GM12878 (cell line): ENCODE measurements at regions not wholly inside any gene's neighbourhood (a gene's known extent, or its start where the extent isn't known, plus 50 kb on each side); places are given as distances from the start of the nearest gene placed in this dataset.

Experiments
- ATAC-seq: fragments of 200-7000 bp; cut with Tn5 transposase; 3 replicates; pipeline ENCODE4 v1.9.1; 2020; ENCODE audit warnings: mild to moderate bottlenecking, moderate library complexity
- BruUV-seq: library from RNA; stranded (reverse); fragments of 400-500 nt; replicated peaks from 2 replicates; lab custom pipeline; 2021; lab: Mats Ljungman, UMichigan
- CTCF ChIA-PET: fragments of 300-600 bp; sonication (Branson Sonifier 250); formaldehyde crosslinking; extraction: SDS; loops from one replicate; lab custom pipeline; 2021; ENCODE audit warnings: inconsistent platforms; lab: Yijun Ruan, JAX
- POLR2A ChIA-PET: fragments of 350-600 bp; formaldehyde crosslinking; extraction: SDS; loops from one replicate; lab custom pipeline; 2021; ENCODE audit warnings: inconsistent platforms; lab: Charles Lee
- RAD21 ChIA-PET: fragments of 300-600 bp; sonication (Branson Sonifier 250); formaldehyde crosslinking; loops from one replicate; lab custom pipeline; 2023; ENCODE audit warnings: antibody characterized with exemption; ENCODE audit not compliant: unreplicated experiment; lab: Charles Lee
- SMC1A ChIA-PET: fragments of 300-600 bp; sonication (Branson Sonifier 250); formaldehyde crosslinking; loops from one replicate; lab custom pipeline; 2023; ENCODE audit not compliant: unreplicated experiment, uncharacterized antibody; lab: Charles Lee
- DNase-seq: peaks from one replicate; pipeline ENCODE4 v3.0.0-alpha.2; 2011; ENCODE audit warnings: low read depth, low spot score
- FAIRE-seq: peaks from 3 replicates; lab custom pipeline; 2011; peaks lifted over from hg19 to GRCh38; lab: Jason Lieb, UNC
- H2AFZ ChIP-seq: 2 replicates; pipeline ENCODE4 v1.6.0; 2011; ENCODE audit warnings: low read depth, low read length, control low read depth; ENCODE audit not compliant: control insufficient read depth
- H3K27ac ChIP-seq: 2 replicates; pipeline ENCODE4 v1.5.1; 2011; ENCODE audit warnings: control low read depth; ENCODE audit not compliant: control insufficient read depth, insufficient read depth
- H3K27me3 ChIP-seq, 2 experiments: replicated peaks in 1 of 2; 2 replicates each; pipeline versions ENCODE4 v1.6.0 to v1.6.1; 2011; ENCODE audit warnings: low read length in 1 of 2; ENCODE audit not compliant: control insufficient read depth in 2 of 2, insufficient read depth in 2 of 2
- H3K36me3 ChIP-seq, 2 experiments: 2 replicates each; pipeline ENCODE4 v1.5.1; 2011; ENCODE audit warnings: low read length in 1 of 2; ENCODE audit not compliant: control insufficient read depth in 2 of 2, insufficient read depth in 2 of 2
- H3K4me1 ChIP-seq: 2 replicates; pipeline ENCODE4 v1.6.1; 2011; ENCODE audit warnings: mild to moderate bottlenecking, low read length, moderate library complexity, mixed read lengths; ENCODE audit not compliant: control insufficient read depth, insufficient read depth
- H3K4me2 ChIP-seq: 2 replicates; pipeline ENCODE4 v1.6.0; 2011; ENCODE audit warnings: control low read depth; ENCODE audit not compliant: control insufficient read depth, insufficient read depth
- H3K4me3 ChIP-seq: fragments of 200-600 bp; sonication (generic); 2 replicates; pipeline ENCODE4 v1.5.1; 2016
- H3K79me2 ChIP-seq: 2 replicates; pipeline ENCODE4 v1.6.0; 2011; ENCODE audit warnings: low read length; ENCODE audit not compliant: control insufficient read depth, insufficient read depth
- H3K9ac ChIP-seq: 2 replicates; pipeline ENCODE4 v1.8.0; 2011; ENCODE audit warnings: low read length, control low read depth, mixed read lengths; ENCODE audit not compliant: control insufficient read depth, insufficient read depth
- H3K9me3 ChIP-seq: replicated peaks from 3 replicates; pipeline ENCODE4 v1.5.1; 2011; ENCODE audit warnings: mild to moderate bottlenecking, low read length; ENCODE audit not compliant: control insufficient read depth, insufficient read depth
- H4K20me1 ChIP-seq: 2 replicates; pipeline ENCODE4 v1.6.0; 2011; ENCODE audit not compliant: control insufficient read depth, insufficient read depth
- ATF7 ChIP-seq: fragments of 450-650 bp; IDR thresholded peaks from 2 replicates; pipeline ENCODE4 v1.6.1; 2016; ENCODE audit warnings: low read depth, mild to moderate bottlenecking
- BCL3 ChIP-seq: IDR thresholded peaks from 2 replicates; pipeline ENCODE4 v1.6.1; 2011; ENCODE audit warnings: borderline replicate concordance, low read depth, mild to moderate bottlenecking, moderate library complexity, low read length; ENCODE audit not compliant: insufficient read depth, poor library complexity, severe bottlenecking
- CEBPB ChIP-seq, 2 experiments: fragments of 150-350 bp in 1 of 2; IDR thresholded peaks; 2 replicates each; pipeline ENCODE4 v1.6.1; 2012 to 2014; ENCODE audit warnings: low read depth in 2 of 2, low read length in 2 of 2, borderline replicate concordance in 1 of 2, inconsistent platforms in 1 of 2
- HDGF ChIP-seq: fragments of 450-650 bp; IDR thresholded peaks from 2 replicates; pipeline ENCODE4 v1.6.1; 2016; ENCODE audit warnings: antibody characterized with exemption
- JUND ChIP-seq: IDR thresholded peaks from 2 replicates; pipeline ENCODE4 v1.6.1; 2012; ENCODE audit warnings: low read depth, mild to moderate bottlenecking, low read length, improper control_type of control experiment, moderate library complexity
- LARP7 ChIP-seq: fragments of 450-650 bp; IDR thresholded peaks from 2 replicates; pipeline ENCODE4 v1.6.1; 2017; ENCODE audit warnings: mild to moderate bottlenecking
- MYC ChIP-seq: IDR thresholded peaks from 2 replicates; pipeline ENCODE4 v1.6.1; 2011; ENCODE audit warnings: mild to moderate bottlenecking, low read length, moderate library complexity, inconsistent platforms; ENCODE audit not compliant: insufficient read depth, insufficient replicate concordance, insufficient read length, severe bottlenecking
- POLR2AphosphoS2 ChIP-seq: IDR thresholded peaks from 2 replicates; pipeline ENCODE4 v1.6.1; 2011; ENCODE audit warnings: low read depth, mild to moderate bottlenecking, low read length, improper control_type of control experiment, moderate library complexity
- RAD51 ChIP-seq: fragments of 450-650 bp; IDR thresholded peaks from 2 replicates; pipeline ENCODE4 v1.6.1; 2016; ENCODE audit warnings: moderate library complexity, mild to moderate bottlenecking, inconsistent platforms
- SMC3 ChIP-seq: IDR thresholded peaks from 2 replicates; pipeline ENCODE4 v1.6.1; 2011; ENCODE audit warnings: low read length, improper control_type of control experiment, borderline replicate concordance
- SREBF2 ChIP-seq: IDR thresholded peaks from 2 replicates; pipeline ENCODE4 v1.6.1; 2012; ENCODE audit warnings: mild to moderate bottlenecking, low read length
- SRF ChIP-seq, 2 experiments: IDR thresholded peaks; 2 replicates each; pipeline ENCODE4 v1.6.1; 2011; ENCODE audit warnings: low read depth in 2 of 2, low read length in 2 of 2, mild to moderate bottlenecking in 1 of 2, moderate library complexity in 1 of 2
- WGBS: methylation state at CpG from one replicate; pipeline ENCODE4 v1.1.6; 2016; ENCODE audit warnings: low lambda C conversion rate; ENCODE audit not compliant: insufficient replicate concordance, insufficient coverage; ENCODE audit errors: missing lambda C conversion rate; 5-methylcytosine and 5-hydroxymethylcytosine counted together
- in situ Hi-C: fragments of 300-500 bp; cut with MboI; formaldehyde crosslinking; loops from 9 replicates; pipeline ENCODE4 v1.14.3; 2018; ENCODE audit warnings: mixed read lengths
- intact Hi-C: fragments of 100-400 bp; cut with micrococcal nuclease; formaldehyde crosslinking; loops from one replicate; pipeline ENCODE4 v1.14.2; 2022; ENCODE audit not compliant: unreplicated experiment
- TF ChIP-seq, protein P1 (sequence below): fragments of 450-650 bp; IDR thresholded peaks from 2 replicates; pipeline ENCODE4 v1.6.1; 2016; ENCODE audit warnings: mild to moderate bottlenecking
- TF ChIP-seq, protein P2 (sequence below): fragments of 450-650 bp; IDR thresholded peaks from 2 replicates; pipeline ENCODE4 v1.6.1; 2017; ENCODE audit warnings: mild to moderate bottlenecking, moderate library complexity

GRCh38 chr9:115553060-115553773 lies 435.3 kb upstream of the TNC start:
- TF ChIP-seq ATF7 (no peak), SREBF2 (no peak), SMC3 (no peak), JUND (no peak), BCL3 (no peak), CEBPB (IDR thresholded peaks at IDR 0.05; ENCODE audit: borderline replicate concordance in 1 of 2, low read depth in 2 of 2, low read length in 2 of 2) (no peak), SRF (IDR thresholded peaks at IDR 0.05; ENCODE audit: low read depth in 2 of 2, low read length in 2 of 2) (no peak), LARP7 (no peak), POLR2AphosphoS2 (no peak), RAD51 (no peak), HDGF (no peak), MYC (no peak)
- TF ChIP-seq, protein P1, sequence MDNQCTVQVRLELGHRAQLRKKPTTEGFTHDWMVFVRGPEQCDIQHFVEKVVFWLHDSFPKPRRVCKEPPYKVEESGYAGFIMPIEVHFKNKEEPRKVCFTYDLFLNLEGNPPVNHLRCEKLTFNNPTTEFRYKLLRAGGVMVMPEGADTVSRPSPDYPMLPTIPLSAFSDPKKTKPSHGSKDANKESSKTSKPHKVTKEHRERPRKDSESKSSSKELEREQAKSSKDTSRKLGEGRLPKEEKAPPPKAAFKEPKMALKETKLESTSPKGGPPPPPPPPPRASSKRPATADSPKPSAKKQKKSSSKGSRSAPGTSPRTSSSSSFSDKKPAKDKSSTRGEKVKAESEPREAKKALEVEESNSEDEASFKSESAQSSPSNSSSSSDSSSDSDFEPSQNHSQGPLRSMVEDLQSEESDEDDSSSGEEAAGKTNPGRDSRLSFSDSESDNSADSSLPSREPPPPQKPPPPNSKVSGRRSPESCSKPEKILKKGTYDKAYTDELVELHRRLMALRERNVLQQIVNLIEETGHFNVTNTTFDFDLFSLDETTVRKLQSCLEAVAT: no peak
- TF ChIP-seq, protein P2, sequence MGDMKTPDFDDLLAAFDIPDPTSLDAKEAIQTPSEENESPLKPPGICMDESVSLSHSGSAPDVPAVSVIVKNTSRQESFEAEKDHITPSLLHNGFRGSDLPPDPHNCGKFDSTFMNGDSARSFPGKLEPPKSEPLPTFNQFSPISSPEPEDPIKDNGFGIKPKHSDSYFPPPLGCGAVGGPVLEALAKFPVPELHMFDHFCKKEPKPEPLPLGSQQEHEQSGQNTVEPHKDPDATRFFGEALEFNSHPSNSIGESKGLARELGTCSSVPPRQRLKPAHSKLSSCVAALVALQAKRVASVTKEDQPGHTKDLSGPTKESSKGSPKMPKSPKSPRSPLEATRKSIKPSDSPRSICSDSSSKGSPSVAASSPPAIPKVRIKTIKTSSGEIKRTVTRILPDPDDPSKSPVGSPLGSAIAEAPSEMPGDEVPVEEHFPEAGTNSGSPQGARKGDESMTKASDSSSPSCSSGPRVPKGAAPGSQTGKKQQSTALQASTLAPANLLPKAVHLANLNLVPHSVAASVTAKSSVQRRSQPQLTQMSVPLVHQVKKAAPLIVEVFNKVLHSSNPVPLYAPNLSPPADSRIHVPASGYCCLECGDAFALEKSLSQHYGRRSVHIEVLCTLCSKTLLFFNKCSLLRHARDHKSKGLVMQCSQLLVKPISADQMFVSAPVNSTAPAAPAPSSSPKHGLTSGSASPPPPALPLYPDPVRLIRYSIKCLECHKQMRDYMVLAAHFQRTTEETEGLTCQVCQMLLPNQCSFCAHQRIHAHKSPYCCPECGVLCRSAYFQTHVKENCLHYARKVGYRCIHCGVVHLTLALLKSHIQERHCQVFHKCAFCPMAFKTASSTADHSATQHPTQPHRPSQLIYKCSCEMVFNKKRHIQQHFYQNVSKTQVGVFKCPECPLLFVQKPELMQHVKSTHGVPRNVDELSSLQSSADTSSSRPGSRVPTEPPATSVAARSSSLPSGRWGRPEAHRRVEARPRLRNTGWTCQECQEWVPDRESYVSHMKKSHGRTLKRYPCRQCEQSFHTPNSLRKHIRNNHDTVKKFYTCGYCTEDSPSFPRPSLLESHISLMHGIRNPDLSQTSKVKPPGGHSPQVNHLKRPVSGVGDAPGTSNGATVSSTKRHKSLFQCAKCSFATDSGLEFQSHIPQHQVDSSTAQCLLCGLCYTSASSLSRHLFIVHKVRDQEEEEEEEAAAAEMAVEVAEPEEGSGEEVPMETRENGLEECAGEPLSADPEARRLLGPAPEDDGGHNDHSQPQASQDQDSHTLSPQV: no peak
- H4K20me1 ChIP-seq: no peaks in the 10 kb centered on the region
- ChIA-PET SMC1A (no interaction called here), CTCF (no interaction called here), RAD21 (no interaction called here), POLR2A (no interaction called here)
- no peaks in the 10 kb centered on the region for H3K79me2 ChIP-seq
- in situ Hi-C loops: no loop called here
- no peaks in the 10 kb centered on the region for H3K4me1 ChIP-seq
- FAIRE-seq (no peak), DNase-seq (no peak), ATAC-seq (no peak)
- no peak overlapping the region for H2AFZ ChIP-seq
- no peaks in the 10 kb centered on the region for H3K9me3 ChIP-seq
- H3K9ac ChIP-seq: no peak overlapping the region
- H3K4me3 ChIP-seq: no peak overlapping the region
- no peaks in the 10 kb centered on the region for H3K36me3 ChIP-seq
- H3K27me3 ChIP-seq: no peaks in the 10 kb centered on the region
- BruUV-seq: no TSS peak
- 31% methylated on average over 2 of the region's 2 CpGs for WGBS
- no peak overlapping the region for H3K4me2 ChIP-seq
- no peak overlapping the region for H3K27ac ChIP-seq
- intact Hi-C loops: no loop called here
